Suprapubic skin (tissue), 4 donors: ENCODE measurements at regions not wholly inside any gene's neighbourhood (a gene's known extent, or its start where the extent isn't known, plus 50 kb on each side); places are given as distances from the start of the nearest gene placed in this dataset.
"Not testable (repeated sequence)": the region's sequence is repeated elsewhere in the genome, so short reads cannot be mapped to it uniquely, and the experiment has no call there.

ENCODE experiments used
- POLR2A ChIP-seq, 2 donors: fragments of 450-650 bp; IDR thresholded peaks; one replicate each; pipeline ENCODE4 v1.6.1; 2017; ENCODE audit warnings: antibody characterized with exemption in 2 of 2, mild to moderate bottlenecking in 2 of 2, moderate library complexity in 2 of 2
- POLR2AphosphoS5 ChIP-seq, 3 donors: sonication (generic); formaldehyde crosslinking; IDR thresholded peaks; one replicate each; pipeline ENCODE4 v1.6.1; 2017; ENCODE audit warnings: antibody characterized with exemption in 3 of 3

DNA sequence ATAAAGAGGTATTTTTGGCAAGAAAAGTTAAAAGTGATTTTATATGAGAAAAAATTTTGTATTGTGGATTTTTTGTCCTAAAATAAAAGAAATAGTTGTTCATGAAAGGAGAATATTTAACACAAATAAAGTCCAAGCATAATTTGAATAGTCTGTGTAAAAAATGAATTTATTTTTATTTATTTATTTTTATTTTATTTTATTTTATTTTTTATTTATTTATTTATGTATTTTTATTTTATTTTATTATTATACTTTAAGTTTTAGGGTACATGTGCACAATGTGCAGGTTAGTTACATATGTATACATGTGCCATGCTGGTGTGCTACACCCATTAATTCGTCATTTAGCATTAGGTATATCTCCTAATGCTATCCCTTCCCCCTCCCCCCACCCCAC lies 948.9 kb upstream of the ADGRB3 start:
- not testable (repeated sequence) for TF ChIP-seq POLR2A, POLR2AphosphoS5 (IDR thresholded peaks at IDR 0.05)
